Epithelial cell of prostate (primary cell): ENCODE measurements at regions not wholly inside any gene's neighbourhood (a gene's known extent, or its start where the extent isn't known, plus 50 kb on each side); places are given as distances from the start of the nearest gene placed in this dataset.
A peak's percentile ranks its signal among the peaks of the same experiment; 100 is the strongest.

Experiments used
- DNase-seq: peaks from one replicate; pipeline ENCODE4 v3.0.0-alpha.2; 2011; ENCODE audit warnings: low read depth, low spot score
- H3K27ac ChIP-seq: fragments of 450-650 bp; 2 replicates; pipeline ENCODE4 v1.5.1; 2017; ENCODE audit warnings: mild to moderate bottlenecking

DNA sequence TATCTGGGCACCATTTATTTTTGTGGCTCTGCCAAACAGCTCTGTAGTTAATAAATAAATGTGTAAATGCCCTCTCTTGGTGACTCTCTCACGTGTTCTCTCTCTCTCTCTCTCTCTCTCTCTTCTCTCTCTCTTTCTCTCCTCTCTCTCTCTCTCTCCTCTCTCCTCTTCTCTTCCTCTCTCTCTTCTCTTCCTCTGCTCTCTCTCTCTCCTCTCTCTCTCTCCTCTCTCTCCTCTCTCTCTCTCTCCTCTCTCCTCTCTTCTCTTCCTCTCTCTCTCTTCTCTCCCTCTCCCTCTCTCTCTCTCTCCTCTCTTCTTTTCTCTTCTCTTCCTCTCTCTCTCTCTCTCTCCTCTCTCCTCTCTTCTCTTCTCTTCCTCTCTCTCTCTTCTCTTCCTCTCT lies 145.8 kb upstream of the TMEM72 start:
- H3K27ac ChIP-seq, result no peak overlapping the region
- no peak for DNase-seq

DNA sequence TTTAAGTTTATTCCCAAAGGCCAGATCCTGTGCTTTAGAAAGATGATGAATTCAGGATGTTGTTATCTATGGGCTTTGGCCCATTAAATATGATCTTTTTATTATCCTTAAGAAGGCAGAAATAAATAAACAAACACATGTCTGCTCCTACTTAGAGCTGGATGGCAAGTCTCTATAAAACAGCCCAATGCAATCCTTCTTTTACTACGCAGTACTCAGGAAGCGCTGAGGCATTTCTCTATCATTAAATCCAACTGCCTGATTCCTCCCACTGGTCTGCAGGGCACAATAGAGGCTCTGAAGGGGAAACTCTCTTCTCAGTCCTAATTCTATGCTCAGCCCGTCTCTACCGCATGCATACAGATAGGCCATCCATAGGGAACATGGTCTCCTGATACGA lies 144.5 kb upstream of the TMEM72 start:
- no peak overlapping the region for H3K27ac ChIP-seq
- DNase-seq, result no peak

- DNase-seq, result no peak
- no peak overlapping the region for H3K27ac ChIP-seq
Measured at GRCh38 chr10:44769450-44769849, 141.7 kb upstream of the TMEM72 start.

DNA sequence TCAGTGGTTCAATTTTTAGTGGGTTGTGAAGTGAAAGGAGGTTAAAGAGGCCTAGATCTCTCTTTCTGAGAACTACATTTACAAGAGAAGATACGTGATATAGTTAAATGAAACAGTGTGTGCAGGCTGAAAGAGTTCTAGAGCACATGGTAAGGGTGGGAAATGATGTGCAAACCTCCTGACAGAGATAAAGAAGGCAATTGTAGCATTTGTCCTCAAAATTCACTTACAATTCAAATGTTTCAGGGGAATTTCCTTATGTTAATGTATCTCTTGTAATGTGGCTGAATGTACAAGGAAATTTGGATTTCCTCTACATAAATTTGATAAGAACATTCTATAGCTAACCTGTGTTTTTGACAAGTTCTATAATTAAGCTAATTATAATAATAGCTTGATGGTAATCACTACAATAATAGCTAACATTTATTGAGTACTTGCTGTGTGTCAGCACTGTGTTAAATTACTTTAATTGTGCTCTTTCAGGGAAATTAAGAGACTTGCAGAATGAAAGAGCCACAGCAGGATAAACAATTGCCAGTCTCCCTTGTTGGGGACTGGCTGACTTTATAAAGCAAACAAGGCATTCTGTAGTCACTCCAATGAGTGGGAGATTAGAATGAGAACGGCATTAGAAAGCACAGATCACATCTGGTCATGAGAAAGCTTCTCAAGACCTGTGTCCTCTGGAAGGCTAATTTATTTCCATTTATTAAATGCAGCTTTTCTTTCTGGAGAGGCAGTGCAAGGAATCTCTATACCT lies 139.7 kb upstream of the TMEM72 start:
- H3K27ac ChIP-seq, result no peak overlapping the region
- DNase-seq, result no peak

- DNase-seq, result no peak
- no peak overlapping the region for H3K27ac ChIP-seq
Measured at GRCh38 chr10:44773565-44773964, 137.6 kb upstream of the TMEM72 start.

GRCh38 chr10:44774676-44775401 lies 136.3 kb upstream of the TMEM72 start:
- no peak for DNase-seq
- no peak overlapping the region for H3K27ac ChIP-seq

- H3K27ac ChIP-seq, result no peak overlapping the region
- no peak for DNase-seq
Measured at GRCh38 chr10:44775402-44775741, 135.8 kb upstream of the TMEM72 start.

DNA sequence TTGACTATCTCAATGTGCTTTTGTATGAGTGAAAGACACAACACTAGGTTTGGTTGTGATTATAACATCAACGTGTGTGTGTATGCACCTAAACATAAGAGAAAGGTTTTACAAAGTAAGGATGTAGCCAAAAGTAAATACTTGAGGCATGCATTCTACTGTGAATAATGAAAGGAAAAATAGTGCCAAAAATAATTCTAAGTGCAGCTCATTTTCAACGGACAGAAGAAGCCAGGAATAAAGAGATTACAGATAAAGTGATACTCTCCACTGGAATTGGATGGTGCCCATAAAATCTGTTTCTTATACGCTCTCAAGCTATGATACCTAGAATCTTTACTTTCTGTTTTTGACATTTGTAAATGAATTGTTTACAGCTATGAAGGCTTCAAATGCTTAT lies 135.0 kb upstream of the TMEM72 start:
- no peak overlapping the region for H3K27ac ChIP-seq
- DNase-seq, result no peak

DNA sequence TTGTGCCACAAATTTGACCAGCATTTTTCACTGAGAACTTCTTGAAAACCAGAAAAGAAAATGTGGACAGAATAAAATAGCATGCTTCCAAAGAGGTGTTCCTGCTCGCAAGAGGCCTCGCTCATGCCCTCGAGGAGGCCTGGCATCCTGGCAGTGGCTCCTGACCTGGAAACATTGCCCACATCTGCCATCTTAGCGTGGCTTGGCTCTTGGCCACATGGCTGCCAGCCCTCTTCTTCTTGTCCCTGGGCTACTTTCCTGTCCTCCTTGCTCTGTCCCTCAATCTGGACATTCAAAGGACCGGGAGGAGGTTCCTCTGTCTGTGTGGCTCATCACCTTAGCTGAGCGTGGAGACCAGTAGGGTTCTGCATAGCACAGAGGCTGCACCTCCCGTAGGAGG lies 131.6 kb upstream of the TMEM72 start:
- no peak overlapping the region for H3K27ac ChIP-seq
- DNase-seq, result no peak

GRCh38 chr10:44780426-44780825 lies 130.7 kb upstream of the TMEM72 start:
- no peak for DNase-seq

GRCh38 chr10:44781131-44781530 lies 130.0 kb upstream of the TMEM72 start:
- no peak overlapping the region for H3K27ac ChIP-seq
- no peak for DNase-seq

More at GRCh38 chr10:44780426-44780825, 130.7 kb upstream of the TMEM72 start:
- H3K27ac ChIP-seq, result no peak overlapping the region

- H3K27ac ChIP-seq, result no peak overlapping the region
- no peak for DNase-seq
Measured at GRCh38 chr10:44786286-44786850, 124.8 kb upstream of the TMEM72 start.

DNA sequence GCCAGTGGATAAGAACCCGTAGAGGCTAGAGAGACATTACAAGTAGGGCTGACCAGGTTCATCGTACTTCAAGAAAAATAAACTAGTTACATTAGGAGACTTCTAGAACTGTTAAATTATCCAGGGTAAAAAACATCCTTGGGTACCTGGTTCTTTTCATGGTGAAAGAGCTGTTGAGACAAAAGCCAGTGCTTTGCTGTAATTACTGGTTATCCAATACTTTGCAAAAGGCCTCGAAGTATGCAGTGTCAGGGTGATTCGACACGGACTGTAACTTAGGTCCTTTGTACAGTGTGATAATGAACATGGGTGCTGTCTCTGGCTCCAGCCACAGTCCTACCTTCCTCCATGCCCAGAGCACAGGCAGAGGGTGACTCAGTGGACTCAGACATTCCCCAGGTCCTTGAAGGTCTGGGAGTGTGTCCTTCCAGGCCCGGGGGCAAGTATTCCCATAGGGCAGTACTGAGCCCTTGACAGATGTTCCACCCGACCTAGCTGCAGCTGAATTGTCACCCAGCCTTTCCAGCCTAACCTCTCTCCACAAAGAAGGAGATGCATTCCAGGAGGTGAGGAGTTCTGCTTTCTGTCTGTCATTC lies 123.6 kb upstream of the TMEM72 start:
- DNase-seq, result no peak
- no peak overlapping the region for H3K27ac ChIP-seq

DNA sequence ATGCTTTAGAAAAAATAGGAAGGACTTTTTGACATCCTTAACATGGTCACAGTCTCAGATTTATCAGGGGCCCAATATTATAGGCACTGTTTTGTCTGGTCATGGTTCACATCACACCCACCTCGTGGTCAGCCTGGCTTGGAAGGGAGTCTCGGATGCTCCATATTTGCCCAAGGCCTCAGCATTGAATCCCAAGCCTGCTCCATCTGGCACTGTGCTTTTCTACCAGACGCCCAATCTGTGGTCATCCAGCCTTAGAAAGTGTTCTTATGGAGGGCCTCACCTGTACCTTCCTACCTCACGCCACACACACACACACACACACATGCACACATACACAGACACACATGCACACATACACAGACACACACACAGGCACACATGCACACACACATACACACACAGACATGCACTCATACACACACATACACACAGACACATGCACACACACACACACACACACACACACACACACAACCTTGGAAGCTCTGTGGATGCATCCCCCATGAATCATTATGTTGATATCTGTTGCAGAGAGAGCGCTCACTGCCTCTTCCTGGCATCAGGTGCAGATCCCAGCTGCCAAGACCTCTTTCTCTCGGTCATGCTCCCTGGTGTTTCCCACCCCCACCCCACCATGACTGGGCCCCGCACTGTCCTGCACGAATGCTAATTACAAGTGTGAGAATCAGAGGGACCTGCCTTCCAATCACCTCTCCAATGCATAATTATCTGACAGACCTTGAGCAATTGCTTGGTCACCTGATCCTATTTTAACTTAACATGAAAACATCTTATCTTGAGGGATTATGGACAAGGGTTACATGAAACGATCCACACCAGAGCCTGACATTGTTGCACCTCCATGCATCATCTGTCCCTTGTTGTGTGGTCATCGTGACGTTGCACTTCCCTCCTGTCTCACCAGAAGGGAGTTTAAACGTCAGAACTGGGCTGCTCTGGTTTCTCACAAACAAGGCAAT lies 122.7 kb upstream of the TMEM72 start:
- no peak for DNase-seq
- H3K27ac ChIP-seq, result no peak overlapping the region

DNA sequence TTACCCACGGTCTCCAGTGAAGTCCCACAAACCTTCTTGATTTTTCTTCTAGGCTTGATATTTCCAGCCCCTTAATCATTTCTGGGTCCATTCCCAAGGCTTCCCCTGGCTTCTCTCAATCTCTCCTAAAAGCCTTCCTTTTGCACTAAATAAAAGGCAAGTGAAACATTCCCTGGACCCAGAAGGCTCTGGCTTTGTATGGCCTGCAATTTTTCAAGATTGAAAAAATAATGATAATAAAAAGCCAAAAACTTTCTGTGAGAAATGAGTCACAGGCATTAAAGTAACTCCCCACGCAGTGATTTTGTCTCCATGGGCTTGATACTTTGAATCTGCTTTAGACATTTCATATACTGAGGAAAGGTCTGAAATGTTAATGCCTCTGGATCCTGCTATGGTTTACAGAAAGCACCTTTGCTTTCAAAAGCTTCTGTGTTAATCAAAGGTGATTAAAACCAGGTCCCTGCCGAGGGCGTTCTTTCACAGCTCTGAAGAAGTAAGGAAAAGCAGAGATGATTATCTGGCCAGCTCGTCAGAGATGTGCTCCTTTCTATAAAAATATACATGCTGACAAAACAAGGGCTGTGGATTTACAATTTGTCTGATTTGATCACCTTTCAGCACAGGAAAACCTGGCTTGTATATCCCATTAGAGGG lies 118.9 kb upstream of the TMEM72 start:
- no peak overlapping the region for H3K27ac ChIP-seq

DNA sequence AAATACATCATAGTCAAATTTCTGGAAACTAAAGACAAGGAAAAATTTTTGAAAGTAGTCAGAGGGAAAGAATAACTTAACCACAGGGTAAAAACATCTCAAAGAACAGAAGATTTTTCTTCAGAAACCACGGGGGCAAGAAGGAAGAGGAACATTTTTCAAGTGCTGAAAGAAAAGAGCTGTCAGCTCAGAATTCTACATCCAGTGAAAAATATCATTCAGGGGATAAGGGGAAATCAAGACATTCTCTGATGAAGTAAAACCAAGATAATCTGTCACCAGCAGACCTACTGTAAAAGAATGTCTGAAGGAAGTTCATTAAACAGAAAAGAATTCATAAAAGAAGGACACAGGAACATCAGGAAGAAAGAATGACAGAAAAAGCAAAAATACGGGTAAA lies 111.2 kb upstream of the TMEM72 start:
- no peak for DNase-seq
- no peak overlapping the region for H3K27ac ChIP-seq

More for the DNA sequence above, 118.9 kb upstream of the TMEM72 start:
- DNase-seq, result no peak

DNA sequence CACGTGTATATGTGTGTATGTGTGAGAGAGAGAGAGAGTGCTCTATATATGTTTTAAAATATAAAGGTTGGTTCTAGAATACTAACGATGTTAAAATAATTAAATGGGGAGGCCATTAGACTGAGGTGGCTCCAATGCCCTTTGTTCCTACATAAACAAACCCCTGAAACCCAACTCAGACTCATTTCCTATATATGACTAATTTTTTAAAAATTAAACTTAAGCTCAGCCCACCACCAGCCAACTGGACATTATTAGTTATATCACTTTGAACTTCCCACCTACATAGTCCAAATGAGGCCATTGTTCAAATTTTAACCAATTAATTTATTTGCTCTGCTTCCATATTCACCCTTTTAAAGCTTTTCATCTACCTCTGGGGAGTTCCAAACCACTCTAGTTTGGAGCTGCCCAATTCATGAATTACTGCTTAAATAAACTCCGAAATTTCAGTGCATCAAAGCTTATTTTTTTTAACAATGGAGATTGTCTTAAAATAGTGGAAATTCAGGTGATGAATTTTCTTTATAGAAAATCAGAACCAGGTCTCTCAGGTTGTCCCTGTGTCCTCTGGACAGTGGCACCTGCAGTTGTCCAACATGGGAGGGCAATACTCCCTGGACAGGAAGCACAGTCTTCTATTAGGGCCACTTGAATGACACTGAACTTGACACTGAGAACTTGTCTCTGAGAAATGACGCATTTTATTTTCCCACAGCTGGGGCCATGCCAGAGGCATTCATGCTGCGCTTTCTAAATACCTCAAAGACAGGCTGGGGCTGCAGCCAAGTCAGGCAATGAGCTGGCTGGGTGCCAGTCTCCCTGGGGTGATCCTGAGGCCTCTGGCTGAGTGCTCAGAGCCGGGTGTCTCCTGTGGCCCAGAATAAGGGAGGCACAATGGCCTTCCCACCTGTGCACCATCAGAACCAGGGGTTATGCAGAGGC lies 109.5 kb upstream of the TMEM72 start:
- DNase-seq, result peak; percentile 55
- H3K27ac ChIP-seq, result no peak overlapping the region

GRCh38 chr10:44803862-44804261 lies 107.3 kb upstream of the TMEM72 start:
- no peak for DNase-seq
- no peak overlapping the region for H3K27ac ChIP-seq
